ENCODE measurements at regions not wholly inside any gene's neighbourhood (a gene's known extent, or its start where the extent isn't known, plus 50 kb on each side); places are given as distances from the start of the nearest gene placed in this dataset.

DNA sequence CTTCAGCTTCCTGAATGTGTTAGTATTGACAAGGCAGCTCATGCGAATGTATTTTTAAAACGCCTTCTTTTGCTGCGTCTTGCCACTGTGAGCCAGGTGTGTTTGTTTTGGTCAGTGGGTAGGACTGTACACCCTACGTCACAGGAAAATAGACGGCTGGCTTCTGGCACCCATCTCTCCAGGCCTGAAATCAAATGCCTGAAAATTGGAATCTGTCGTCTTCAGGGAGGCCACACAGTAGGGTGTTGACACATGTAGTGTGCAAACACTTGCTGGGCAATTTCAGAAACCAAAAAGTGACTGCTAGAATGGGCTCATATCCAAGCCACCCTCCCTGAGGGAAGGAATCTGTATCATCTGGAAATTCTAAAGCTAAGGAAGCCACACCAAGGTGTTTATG is 209.3 kb downstream of the TTC8 start:
- no peaks in the 10 kb centered on the region for H3K9me3 ChIP-seq (ENCODE audit: insufficient read depth in 2 of 2, low read depth in 1 of 2, low read length in 1 of 2)
- H2BK120ac ChIP-seq (replicated peaks; ENCODE audit: low read depth, low read length): no peak overlapping the region
- no peaks in the 10 kb centered on the region for H3K36me3 ChIP-seq (ENCODE audit: control insufficient read depth in 2 of 4, insufficient read depth in 4 of 4, low read length in 3 of 4)
- no peak overlapping the region for H3K27ac ChIP-seq (ENCODE audit: low read depth, low read length)
- H3K4ac ChIP-seq (replicated peaks; ENCODE audit: insufficient read length, low read depth, low read length): no peak overlapping the region
- no peak overlapping the region for H2AK5ac ChIP-seq (ENCODE audit: low read depth, low read length)
- H3K9ac ChIP-seq (replicated peaks in 1 of 4; ENCODE audit: extremely low read depth in 1 of 4, low read depth in 3 of 4, low read length in 3 of 4): no peak overlapping the region
- no peaks in the 10 kb centered on the region for H4K20me1 ChIP-seq (replicated peaks in 1 of 2; ENCODE audit: control insufficient read depth in 1 of 2, insufficient read depth in 2 of 2, low read length in 2 of 2)
- 93% methylated on average over 6 of the region's 6 CpGs; no CpG with 5 or more reads in 1 of the 2 experiments for WGBS, 2 experiments (ENCODE audit: extremely low coverage in 1 of 2, insufficient coverage in 1 of 2, insufficient read length in 1 of 2, insufficient replicate concordance in 2 of 2, low coverage in 1 of 2, low lambda C conversion rate in 2 of 2, missing lambda C conversion rate in 1 of 2)
- no peaks in the 10 kb centered on the region; a peak in 1 of 4 replicates for H3K79me2 ChIP-seq (ENCODE audit: control insufficient read depth in 1 of 2, insufficient read depth in 2 of 2, low read length in 2 of 2)
- no peak overlapping the region for H3K56ac ChIP-seq (replicated peaks; ENCODE audit: insufficient read length, low read depth, low read length)
- H3K4me1 ChIP-seq (replicated peaks in 1 of 4; ENCODE audit: control insufficient read depth in 3 of 4, insufficient read depth in 4 of 4, low read length in 3 of 4): no peaks in the 10 kb centered on the region
- H4K8ac ChIP-seq (ENCODE audit: extremely low read depth, insufficient read depth, low read length): no peak overlapping the region
- H2BK15ac ChIP-seq (ENCODE audit: low read length): no peak overlapping the region
- no peak overlapping the region for H3K23ac ChIP-seq (ENCODE audit: insufficient read length)
- H3K79me1 ChIP-seq (ENCODE audit: low read depth, low read length): no peaks in the 10 kb centered on the region
- no peak for TF ChIP-seq CREB1 (IDR thresholded peaks at IDR 0.05)
- no peak for TF ChIP-seq SAP30 (IDR thresholded peaks at IDR 0.05; ENCODE audit: insufficient read depth, insufficient replicate concordance, low read length)
- TF ChIP-seq POU5F1 (IDR thresholded peaks at IDR 0.05; ENCODE audit: low read depth, low read length): no peak
- no peak for TF ChIP-seq GABPA (IDR thresholded peaks at IDR 0.05; ENCODE audit: borderline replicate concordance, insufficient read depth, low read length)
- no peak overlapping the region for H2BK20ac ChIP-seq (ENCODE audit: low read length)
- H2AFZ ChIP-seq (ENCODE audit: low read length): no peak overlapping the region
- DNase-seq (ENCODE audit: low read depth in 1 of 2, low spot score in 2 of 2) (no peak), FAIRE-seq (no peak)
- H3K4me2 ChIP-seq (ENCODE audit: insufficient read depth in 1 of 2, low read depth in 2 of 2, low read length in 2 of 2): no peak overlapping the region
- ChIA-PET POLR2A (ENCODE audit: partially characterized antibody) (no interaction called here), CTCF (ENCODE audit: partially characterized antibody) (interaction anchor here (1.0 to 1.6 kb wide), 2 partner anchors 22 to 884 kb away, joined by 3 to 4 read pairs; no protein-coding TSS in a partner anchor)
- H2BK5ac ChIP-seq (ENCODE audit: low read depth, low read length): no peak overlapping the region
- H3K23me2 ChIP-seq (ENCODE audit: low read depth, low read length): no peaks in the 10 kb centered on the region
- H2BK12ac ChIP-seq (ENCODE audit: low read depth, low read length): no peak overlapping the region
- H3K4me3 ChIP-seq (ENCODE audit: extremely low read depth in 1 of 4, insufficient read depth in 2 of 4, low read depth in 3 of 4, low read length in 4 of 4): no peak overlapping the region
- no peak overlapping the region for H3K14ac ChIP-seq (ENCODE audit: insufficient read length)
- peaks cover 0 to 3% (median 2%) of the 10 kb centered on the region in 4 experiments; a peak in 5 of 7 replicates for H3K27me3 ChIP-seq (replicated peaks in 1 of 4; ENCODE audit: control insufficient read depth in 3 of 4, extremely low read depth in 1 of 4, insufficient read depth in 3 of 4, low read length in 3 of 4)
- H3K18ac ChIP-seq (ENCODE audit: extremely low read depth, low read length): no peak overlapping the region
- no peak overlapping the region for H4K5ac ChIP-seq (ENCODE audit: insufficient read length, low read depth, low read length)
- H4K91ac ChIP-seq (replicated peaks; ENCODE audit: insufficient read length, low read length): no peak overlapping the region

Data from H1 (cell line).